ENCODE measurements at regions not wholly inside any gene's neighbourhood (a gene's known extent, or its start where the extent isn't known, plus 50 kb on each side); places are given as distances from the start of the nearest gene placed in this dataset.

- H3K27me3 Mint-ChIP-seq (ENCODE audit: insufficient read depth, low read depth, poor library complexity) = peaks cover 43% of the 10 kb centered on the region
- no peak for DNase-seq (ENCODE audit: low spot score)
- H3K36me3 ChIP-seq (ENCODE audit: insufficient read depth) = no peaks in the 10 kb centered on the region
- H2AFZ ChIP-seq = no peak overlapping the region
- no peak overlapping the region for H3K4me3 ChIP-seq
- no peaks in the 10 kb centered on the region for H3K79me2 ChIP-seq (replicated peaks; ENCODE audit: insufficient read depth)
- H3K4me1 Mint-ChIP-seq = no peaks in the 10 kb centered on the region; the same call in 2 of the 3 replicates
- H4K20me1 ChIP-seq (replicated peaks; ENCODE audit: insufficient read depth) = peaks cover 10% of the 10 kb centered on the region
- no peak overlapping the region for H3K27ac ChIP-seq (ENCODE audit: low read depth)
- H3K27ac Mint-ChIP-seq = no peak overlapping the region
- H3K4me2 ChIP-seq = no peak overlapping the region
- H3K4me1 ChIP-seq (ENCODE audit: insufficient read depth) = no peaks in the 10 kb centered on the region
- no peak overlapping the region for H3K4me3 Mint-ChIP-seq
- ATAC-seq = no peak
- TF ChIP-seq STAT1 (IDR thresholded peaks at IDR 0.05; ENCODE audit: unreplicated experiment) (no peak), ETS1 (IDR thresholded peaks at IDR 0.05) (no peak), CTCF (conservative IDR thresholded peaks at IDR 0.05; ENCODE audit: low read depth in 2 of 2) (no peak), POLR2AphosphoS5 (IDR thresholded peaks at IDR 0.05; ENCODE audit: low read depth) (no peak), CREB1 (CRISPR knock-in tag; IDR thresholded peaks at IDR 0.05; ENCODE audit: low read depth) (no peak), ZNF331 (CRISPR knock-in tag; IDR thresholded peaks at IDR 0.05; ENCODE audit: low read depth) (no peak), ZNF114 (CRISPR knock-in tag; IDR thresholded peaks at IDR 0.05) (no peak), JUNB (IDR thresholded peaks at IDR 0.05; ENCODE audit: unreplicated experiment) (no peak), EZH2 (IDR thresholded peaks at IDR 0.05; ENCODE audit: low read depth, unreplicated experiment) (no peak), ZNF462 (CRISPR knock-in tag; IDR thresholded peaks at IDR 0.05) (no peak), REST (IDR thresholded peaks at IDR 0.05; ENCODE audit: unreplicated experiment) (no peak), NANOG (IDR thresholded peaks at IDR 0.05; ENCODE audit: borderline replicate concordance) (no peak), EZH2phosphoT487 (IDR thresholded peaks at IDR 0.05; ENCODE audit: unreplicated experiment) (no peak)
- peaks cover 71% of the 10 kb centered on the region for H3K27me3 ChIP-seq (ENCODE audit: insufficient read depth)
- no peaks in the 10 kb centered on the region for H3F3A ChIP-seq (replicated peaks; ENCODE audit: low read depth)
- H3K36me3 Mint-ChIP-seq (ENCODE audit: low read depth) = no peaks in the 10 kb centered on the region
- H3K9me3 Mint-ChIP-seq = no peaks in the 10 kb centered on the region
- H3K9me2 ChIP-seq (ENCODE audit: insufficient read depth) = no peaks in the 10 kb centered on the region
Measured at GRCh38 chr4:104905065-104905464, 241.6 kb upstream of the TET2 start.
